Panc1 (cell line): ENCODE measurements at regions not wholly inside any gene's neighbourhood (a gene's known extent, or its start where the extent isn't known, plus 50 kb on each side); places are given as distances from the start of the nearest gene placed in this dataset.

ENCODE experiments used
- ATAC-seq: fragments of 200-7000 bp; cut with Tn5 transposase; 2 replicates; pipeline ENCODE4 v1.9.1; 2020; ENCODE audit warnings: mild to moderate bottlenecking, moderate library complexity
- BruUV-seq: library from RNA; stranded (reverse); fragments of 400-500 nt; replicated peaks from 2 replicates; lab custom pipeline; 2021; lab: Mats Ljungman, UMichigan
- CTCF ChIA-PET: fragments of 300-600 bp; sonication (Branson Sonifier 250); formaldehyde crosslinking; loops from one replicate; lab custom pipeline; 2022; ENCODE audit warnings: antibody characterized with exemption; lab: Charles Lee
- POLR2A ChIA-PET: fragments of 300-600 bp; sonication (Branson Sonifier 250); formaldehyde crosslinking; loops from one replicate; lab custom pipeline; 2022; ENCODE audit warnings: antibody characterized with exemption; lab: Charles Lee
- DNase-seq: peaks from one replicate; pipeline ENCODE4 v3.0.0-alpha.2; 2010; ENCODE audit warnings: low read depth, low spot score
- H3K27ac ChIP-seq: 2 replicates; pipeline ENCODE4 v1.5.1; 2011; ENCODE audit warnings: mild to moderate bottlenecking, low read length, inconsistent platforms
- H3K27me3 ChIP-seq: fragments of 200-500 bp; sonication (Bioruptor generic); 2 replicates; pipeline ENCODE4 v1.6.0; 2014; ENCODE audit warnings: low read length, inconsistent platforms; ENCODE audit not compliant: control insufficient read depth, insufficient read depth
- H3K36me3 ChIP-seq: fragments of 200-500 bp; sonication (Bioruptor generic); 2 replicates; pipeline ENCODE4 v1.5.1; 2014; ENCODE audit warnings: inconsistent platforms, mild to moderate bottlenecking, low read length, moderate library complexity; ENCODE audit not compliant: control insufficient read depth, insufficient read depth
- H3K4me1 ChIP-seq: 2 replicates; pipeline ENCODE4 v1.5.1; 2011; ENCODE audit warnings: inconsistent platforms, mild to moderate bottlenecking, low read length, moderate library complexity; ENCODE audit not compliant: control insufficient read depth, insufficient read depth
- H3K4me3 ChIP-seq, 2 experiments: 2 replicates each; pipeline ENCODE4 v1.5.1; 2011 to 2012; ENCODE audit warnings: low read depth in 2 of 2, low read length in 2 of 2, mild to moderate bottlenecking in 2 of 2, inconsistent platforms in 1 of 2, moderate library complexity in 1 of 2
- H3K9me3 ChIP-seq: fragments of 200-500 bp; sonication (Bioruptor generic); 2 replicates; pipeline ENCODE4 v1.5.1; 2014; ENCODE audit warnings: low read depth, mild to moderate bottlenecking, inconsistent platforms, low read length, moderate library complexity; ENCODE audit not compliant: control insufficient read depth, insufficient read depth
- CTCF ChIP-seq: fragments of 450-650 bp; IDR thresholded peaks from 2 replicates; pipeline ENCODE4 v1.5.1; 2017; ENCODE audit warnings: mild to moderate bottlenecking
- POLR2AphosphoS5 ChIP-seq: IDR thresholded peaks from 2 replicates; pipeline ENCODE4 v1.6.1; 2012; ENCODE audit warnings: mild to moderate bottlenecking, low read depth, low read length, moderate library complexity
- REST ChIP-seq, 2 experiments: IDR thresholded peaks; 2 replicates each; pipeline ENCODE4 v1.6.1; 2011 to 2012; ENCODE audit warnings: low read depth in 2 of 2, control low read depth in 1 of 2, low read length in 1 of 2, mild to moderate bottlenecking in 1 of 2, moderate library complexity in 1 of 2; ENCODE audit not compliant: insufficient read depth in 1 of 2
- SIN3A ChIP-seq: IDR thresholded peaks from 2 replicates; pipeline ENCODE4 v1.6.1; 2012; ENCODE audit warnings: low read depth, mild to moderate bottlenecking, low read length, moderate library complexity, borderline replicate concordance; ENCODE audit not compliant: insufficient read depth
- TCF7L2 ChIP-seq: IDR thresholded peaks from 2 replicates; pipeline ENCODE4 v1.6.1; 2011; ENCODE audit warnings: mild to moderate bottlenecking, low read depth, low read length, inconsistent platforms
- in situ Hi-C: cut with HindIII; loops from 2 replicates; pipeline ENCODE4 v1.10.0; 2016; ENCODE audit warnings: low sequenced_read_pairs, low pct_unique_long_range_greater_than_20kb
- intact Hi-C: fragments of 100-400 bp; cut with micrococcal nuclease; formaldehyde crosslinking; loops from one replicate; pipeline ENCODE4 v1.10.0; 2022; ENCODE audit not compliant: unreplicated experiment

- ATAC-seq (no peak), DNase-seq (no peak)
- no peak overlapping the region for H3K4me3 ChIP-seq
- in situ Hi-C loops = no loop called here
- H3K4me1 ChIP-seq = no peaks in the 10 kb centered on the region
- ChIA-PET POLR2A (no interaction called here), CTCF (no interaction called here)
- H3K27ac ChIP-seq = no peak overlapping the region
- TF ChIP-seq SIN3A (no peak), REST (IDR thresholded peaks at IDR 0.05; ENCODE audit: insufficient read depth in 1 of 2, low read depth in 2 of 2, low read length in 1 of 2) (no peak), TCF7L2 (no peak), CTCF (no peak), POLR2AphosphoS5 (no peak)
- intact Hi-C loops = no loop called here
- H3K36me3 ChIP-seq = no peaks in the 10 kb centered on the region
- no peaks in the 10 kb centered on the region for H3K27me3 ChIP-seq
- BruUV-seq = no TSS peak
- H3K9me3 ChIP-seq = no peaks in the 10 kb centered on the region
Measured at GRCh38 chr16:66007717-66008116, 358.8 kb upstream of the CDH5 start.

- CTCF ChIA-PET = no interaction called here
- Histone ChIP-seq H3K27me3 (no peaks in the 10 kb centered on the region), H3K4me3 (no peak overlapping the region), H3K9me3 (no peaks in the 10 kb centered on the region), H3K4me1 (no peaks in the 10 kb centered on the region), H3K36me3 (no peaks in the 10 kb centered on the region), H3K27ac (no peak overlapping the region)
- no TSS peak for BruUV-seq
- TF ChIP-seq CTCF = no peak
- TF ChIP-seq TCF7L2 = no peak
- no peak for TF ChIP-seq POLR2AphosphoS5
- no peak for TF ChIP-seq REST (IDR thresholded peaks at IDR 0.05; ENCODE audit: insufficient read depth in 1 of 2, low read depth in 2 of 2, low read length in 1 of 2)
- TF ChIP-seq SIN3A = no peak
- in situ Hi-C loops (no loop called here), intact Hi-C loops (no loop called here)
- POLR2A ChIA-PET = no interaction called here
- DNase-seq (no peak), ATAC-seq (no peak)
Measured at GRCh38 chr16:66006485-66006884, 360.0 kb upstream of the CDH5 start.
